GM12878 (cell line): ENCODE measurements at regions not wholly inside any gene's neighbourhood (a gene's known extent, or its start where the extent isn't known, plus 50 kb on each side); places are given as distances from the start of the nearest gene placed in this dataset.

Experiments used
- ATAC-seq: fragments of 200-7000 bp; cut with Tn5 transposase; 3 replicates; pipeline ENCODE4 v1.9.1; 2020; ENCODE audit warnings: mild to moderate bottlenecking, moderate library complexity
- BruUV-seq: library from RNA; stranded (reverse); fragments of 400-500 nt; replicated peaks from 2 replicates; lab custom pipeline; 2021; lab: Mats Ljungman, UMichigan
- CTCF ChIA-PET: fragments of 300-600 bp; sonication (Branson Sonifier 250); formaldehyde crosslinking; extraction: SDS; loops from one replicate; lab custom pipeline; 2021; ENCODE audit warnings: inconsistent platforms; lab: Yijun Ruan, JAX
- POLR2A ChIA-PET: fragments of 350-600 bp; formaldehyde crosslinking; extraction: SDS; loops from one replicate; lab custom pipeline; 2021; ENCODE audit warnings: inconsistent platforms; lab: Charles Lee
- RAD21 ChIA-PET: fragments of 300-600 bp; sonication (Branson Sonifier 250); formaldehyde crosslinking; loops from one replicate; lab custom pipeline; 2023; ENCODE audit warnings: antibody characterized with exemption; ENCODE audit not compliant: unreplicated experiment; lab: Charles Lee
- SMC1A ChIA-PET: fragments of 300-600 bp; sonication (Branson Sonifier 250); formaldehyde crosslinking; loops from one replicate; lab custom pipeline; 2023; ENCODE audit not compliant: unreplicated experiment, uncharacterized antibody; lab: Charles Lee
- DNase-seq: peaks from one replicate; pipeline ENCODE4 v3.0.0-alpha.2; 2011; ENCODE audit warnings: low read depth, low spot score
- FAIRE-seq: peaks from 3 replicates; lab custom pipeline; 2011; peaks lifted over from hg19 to GRCh38; lab: Jason Lieb, UNC
- H2AFZ ChIP-seq: 2 replicates; pipeline ENCODE4 v1.6.0; 2011; ENCODE audit warnings: low read depth, low read length, control low read depth; ENCODE audit not compliant: control insufficient read depth
- H3K27ac ChIP-seq: 2 replicates; pipeline ENCODE4 v1.5.1; 2011; ENCODE audit warnings: control low read depth; ENCODE audit not compliant: control insufficient read depth, insufficient read depth
- H3K27me3 ChIP-seq, 2 experiments: replicated peaks in 1 of 2; 2 replicates each; pipeline versions ENCODE4 v1.6.0 to v1.6.1; 2011; ENCODE audit warnings: low read length in 1 of 2; ENCODE audit not compliant: control insufficient read depth in 2 of 2, insufficient read depth in 2 of 2
- H3K36me3 ChIP-seq, 2 experiments: 2 replicates each; pipeline ENCODE4 v1.5.1; 2011; ENCODE audit warnings: low read length in 1 of 2; ENCODE audit not compliant: control insufficient read depth in 2 of 2, insufficient read depth in 2 of 2
- H3K4me1 ChIP-seq: 2 replicates; pipeline ENCODE4 v1.6.1; 2011; ENCODE audit warnings: mild to moderate bottlenecking, low read length, moderate library complexity, mixed read lengths; ENCODE audit not compliant: control insufficient read depth, insufficient read depth
- H3K4me2 ChIP-seq: 2 replicates; pipeline ENCODE4 v1.6.0; 2011; ENCODE audit warnings: control low read depth; ENCODE audit not compliant: control insufficient read depth, insufficient read depth
- H3K4me3 ChIP-seq: fragments of 200-600 bp; sonication (generic); 2 replicates; pipeline ENCODE4 v1.5.1; 2016
- H3K79me2 ChIP-seq: 2 replicates; pipeline ENCODE4 v1.6.0; 2011; ENCODE audit warnings: low read length; ENCODE audit not compliant: control insufficient read depth, insufficient read depth
- H3K9ac ChIP-seq: 2 replicates; pipeline ENCODE4 v1.8.0; 2011; ENCODE audit warnings: low read length, control low read depth, mixed read lengths; ENCODE audit not compliant: control insufficient read depth, insufficient read depth
- H3K9me3 ChIP-seq: replicated peaks from 3 replicates; pipeline ENCODE4 v1.5.1; 2011; ENCODE audit warnings: mild to moderate bottlenecking, low read length; ENCODE audit not compliant: control insufficient read depth, insufficient read depth
- H4K20me1 ChIP-seq: 2 replicates; pipeline ENCODE4 v1.6.0; 2011; ENCODE audit not compliant: control insufficient read depth, insufficient read depth
- CEBPB ChIP-seq, 2 experiments: fragments of 150-350 bp in 1 of 2; IDR thresholded peaks; 2 replicates each; pipeline ENCODE4 v1.6.1; 2012 to 2014; ENCODE audit warnings: low read depth in 2 of 2, low read length in 2 of 2, borderline replicate concordance in 1 of 2, inconsistent platforms in 1 of 2
- CHD1 ChIP-seq: IDR thresholded peaks from 2 replicates; pipeline ENCODE4 v1.6.1; 2012; ENCODE audit warnings: low read depth, low read length, improper control_type of control experiment
- EGR1 ChIP-seq, 2 experiments: IDR thresholded peaks; 1 replicate in 1 of 2; 2 replicates in 1 of 2; pipeline ENCODE4 v1.6.1; 2011 to 2012; ENCODE audit warnings: low read depth in 2 of 2, low read length in 2 of 2, borderline replicate concordance in 1 of 2, mild to moderate bottlenecking in 1 of 2, moderate library complexity in 1 of 2
- FOS ChIP-seq: IDR thresholded peaks from 3 replicates; pipeline ENCODE4 v1.6.1; 2011; ENCODE audit warnings: borderline replicate concordance; ENCODE audit not compliant: insufficient read length; ENCODE audit errors: extremely low read depth
- IRF4 ChIP-seq: IDR thresholded peaks from 2 replicates; pipeline ENCODE4 v1.6.1; 2011; ENCODE audit warnings: low read depth, low read length
- JUNB ChIP-seq: IDR thresholded peaks from 2 replicates; pipeline ENCODE4 v1.6.1; 2016; ENCODE audit warnings: antibody characterized with exemption, mild to moderate bottlenecking
- MEF2A ChIP-seq: IDR thresholded peaks from 2 replicates; pipeline ENCODE4 v1.6.1; 2011; ENCODE audit warnings: low read depth, mild to moderate bottlenecking, low read length, moderate library complexity; ENCODE audit not compliant: insufficient read depth
- MTA3 ChIP-seq: IDR thresholded peaks from 2 replicates; pipeline ENCODE4 v1.6.1; 2012; ENCODE audit warnings: low read length, inconsistent platforms, borderline replicate concordance
- NFXL1 ChIP-seq: fragments of 450-650 bp; IDR thresholded peaks from 2 replicates; pipeline ENCODE4 v1.6.1; 2017; ENCODE audit warnings: antibody characterized with exemption, mild to moderate bottlenecking, borderline replicate concordance
- NR2F1 ChIP-seq: fragments of 450-650 bp; conservative IDR thresholded peaks from 2 replicates; pipeline ENCODE4 v1.6.1; 2017; ENCODE audit warnings: mild to moderate bottlenecking
- NRF1 ChIP-seq: conservative IDR thresholded peaks from 2 replicates; pipeline ENCODE4 v1.6.1; 2011; ENCODE audit warnings: mild to moderate bottlenecking, low read depth, low read length, improper control_type of control experiment
- RCOR1 ChIP-seq: conservative IDR thresholded peaks from 2 replicates; pipeline ENCODE4 v1.6.1; 2012; ENCODE audit warnings: low read depth, low read length, improper control_type of control experiment
- SMAD5 ChIP-seq: IDR thresholded peaks from 2 replicates; pipeline ENCODE4 v1.6.1; 2016; ENCODE audit warnings: antibody characterized with exemption, low read depth
- SPI1 ChIP-seq: IDR thresholded peaks from 2 replicates; pipeline ENCODE4 v1.6.1; 2011; ENCODE audit warnings: low read depth, mild to moderate bottlenecking, low read length, moderate library complexity, borderline replicate concordance; ENCODE audit not compliant: insufficient read depth
- STAT1 ChIP-seq: fragments of 450-650 bp; conservative IDR thresholded peaks from 2 replicates; pipeline ENCODE4 v1.6.1; 2014; ENCODE audit warnings: antibody characterized with exemption, mild to moderate bottlenecking
- TCF7 ChIP-seq: IDR thresholded peaks from 2 replicates; pipeline ENCODE4 v1.6.1; 2014; ENCODE audit warnings: antibody characterized with exemption, borderline replicate concordance
- WGBS: methylation state at CpG from one replicate; pipeline ENCODE4 v1.1.6; 2016; ENCODE audit warnings: low lambda C conversion rate; ENCODE audit not compliant: insufficient replicate concordance, insufficient coverage; ENCODE audit errors: missing lambda C conversion rate; 5-methylcytosine and 5-hydroxymethylcytosine counted together
- in situ Hi-C: fragments of 300-500 bp; cut with MboI; formaldehyde crosslinking; loops from 9 replicates; pipeline ENCODE4 v1.14.3; 2018; ENCODE audit warnings: mixed read lengths
- intact Hi-C: fragments of 100-400 bp; cut with micrococcal nuclease; formaldehyde crosslinking; loops from one replicate; pipeline ENCODE4 v1.14.2; 2022; ENCODE audit not compliant: unreplicated experiment

- no TSS peak for BruUV-seq
- in situ Hi-C loops = no loop called here
- RAD21 ChIA-PET = no interaction called here
These were observed 483.1 kb downstream of the MAFB start for GRCh38 chr20:40205971-40206370.

GRCh38 chr20:40203032-40203431, 486.0 kb downstream of the MAFB start:
- SMC1A ChIA-PET = no interaction called here
- 0% methylated on average over 1 of the region's 1 CpG for WGBS
- no peak overlapping the region for H3K9ac ChIP-seq
- no peak overlapping the region for H3K4me2 ChIP-seq
- intact Hi-C loops (no loop called here), in situ Hi-C loops (no loop called here)
- H3K4me1 ChIP-seq = no peaks in the 10 kb centered on the region
- no peak overlapping the region for H2AFZ ChIP-seq
- CTCF ChIA-PET = no interaction called here
- H4K20me1 ChIP-seq = no peaks in the 10 kb centered on the region
- TF ChIP-seq NR2F1 (no peak), JUNB (no peak), FOS (no peak), MTA3 (no peak), STAT1 (no peak), CHD1 (no peak), EGR1 (IDR thresholded peaks at IDR 0.05; ENCODE audit: borderline replicate concordance in 1 of 2, low read depth in 2 of 2, low read length in 2 of 2) (no peak), CEBPB (IDR thresholded peaks at IDR 0.05; ENCODE audit: borderline replicate concordance in 1 of 2, low read depth in 2 of 2, low read length in 2 of 2) (no peak), SPI1 (no peak)
- H3K9me3 ChIP-seq = no peaks in the 10 kb centered on the region
- no peak overlapping the region for H3K27ac ChIP-seq
- DNase-seq = no peak
- no peak overlapping the region for H3K4me3 ChIP-seq
- RAD21 ChIA-PET = no interaction called here
- no peaks in the 10 kb centered on the region for H3K36me3 ChIP-seq
- no peak for FAIRE-seq
- no peaks in the 10 kb centered on the region for H3K79me2 ChIP-seq
- POLR2A ChIA-PET = no interaction called here
- BruUV-seq = no TSS peak
- ATAC-seq = no peak
- H3K27me3 ChIP-seq = peaks cover 0 to 6% of the 10 kb centered on the region in 2 experiments; a peak in 2 of 4 replicates

More at GRCh38 chr20:40205971-40206370, 483.1 kb downstream of the MAFB start:
- 18% methylated on average over 2 of the region's 2 CpGs for WGBS
- DNase-seq (no peak), FAIRE-seq (no peak), ATAC-seq (no peak)
- Histone ChIP-seq H3K9me3 (no peaks in the 10 kb centered on the region), H3K4me1 (no peaks in the 10 kb centered on the region), H3K79me2 (no peaks in the 10 kb centered on the region), H3K27ac (no peak overlapping the region), H2AFZ (no peak overlapping the region), H3K9ac (no peak overlapping the region), H3K4me3 (no peak overlapping the region), H3K27me3 (peaks cover 0 to 6% of the 10 kb centered on the region in 2 experiments; a peak in 2 of 4 replicates), H3K4me2 (no peak overlapping the region), H3K36me3 (no peaks in the 10 kb centered on the region), H4K20me1 (no peaks in the 10 kb centered on the region)
- no peak for TF ChIP-seq RCOR1
- TF ChIP-seq MEF2A = no peak
- TF ChIP-seq TCF7 = no peak
- no peak for TF ChIP-seq NFXL1
- no peak for TF ChIP-seq IRF4
- TF ChIP-seq SMAD5 = no peak
- no peak for TF ChIP-seq NRF1
- ChIA-PET POLR2A (no interaction called here), CTCF (interaction anchor here (1.1 kb wide), 1 partner anchor 15 kb away, joined by 3 read pairs; no protein-coding TSS in a partner anchor), SMC1A (no interaction called here)
- intact Hi-C loops = no loop called here
